PFSK-1 (cell line): ENCODE measurements at regions not wholly inside any gene's neighbourhood (a gene's known extent, or its start where the extent isn't known, plus 50 kb on each side); places are given as distances from the start of the nearest gene placed in this dataset.

ENCODE experiments used
- FOXP2 ChIP-seq: optimal IDR thresholded peaks from 2 replicates; pipeline ENCODE3; 2011; ENCODE audit warnings: borderline replicate concordance, control low read depth, inconsistent platforms; ENCODE audit not compliant: insufficient read depth; ENCODE audit errors: extremely low read length, extremely low read depth
- POLR2AphosphoS5 ChIP-seq: IDR thresholded peaks from 2 replicates; pipeline ENCODE4 v1.6.1; 2012; ENCODE audit warnings: low read depth, mild to moderate bottlenecking, control low read depth, low read length, moderate library complexity
- REST ChIP-seq, 2 experiments: IDR thresholded peaks; 2 replicates each; pipeline versions ENCODE4 v1.6.1 to v1.8.0; 2011 to 2012; ENCODE audit warnings: low read depth in 2 of 2, low read length in 2 of 2, control low read depth in 1 of 2, inconsistent platforms in 1 of 2, mild to moderate bottlenecking in 1 of 2, moderate library complexity in 1 of 2; ENCODE audit not compliant: insufficient read depth in 1 of 2
- SIN3A ChIP-seq: IDR thresholded peaks from 2 replicates; pipeline ENCODE4 v1.6.1; 2012; ENCODE audit warnings: mild to moderate bottlenecking, low read length, moderate library complexity, borderline replicate concordance; ENCODE audit not compliant: insufficient read depth
- TAF1 ChIP-seq: IDR thresholded peaks from 2 replicates; pipeline ENCODE4 v1.6.1; 2012; ENCODE audit warnings: low read length, control low read depth, borderline replicate concordance; ENCODE audit not compliant: insufficient read depth

- TF ChIP-seq SIN3A = no peak
- TF ChIP-seq TAF1 = no peak
Observed at GRCh38 chr21:16709866-16710550, 802.8 kb upstream of the CXADR start.

GRCh38 chr21:16711757-16712156, 801.1 kb upstream of the CXADR start:
- TF ChIP-seq POLR2AphosphoS5 = no peak
- no peak for TF ChIP-seq TAF1
- TF ChIP-seq FOXP2 = no peak
- no peak for TF ChIP-seq SIN3A
- no peak for TF ChIP-seq REST (IDR thresholded peaks at IDR 0.05; ENCODE audit: insufficient read depth in 1 of 2, low read depth in 2 of 2, low read length in 2 of 2)

GRCh38 chr21:16713331-16714117, 799.3 kb upstream of the CXADR start:
- TF ChIP-seq REST (IDR thresholded peaks at IDR 0.05; ENCODE audit: insufficient read depth in 1 of 2, low read depth in 2 of 2, low read length in 2 of 2) = no peak

- TF ChIP-seq SIN3A (no peak), FOXP2 (no peak), TAF1 (no peak), POLR2AphosphoS5 (no peak), REST (IDR thresholded peaks at IDR 0.05; ENCODE audit: insufficient read depth in 1 of 2, low read depth in 2 of 2, low read length in 2 of 2) (no peak)
Observed at GRCh38 chr21:16740511-16740910, 772.3 kb upstream of the CXADR start.

- no peak for TF ChIP-seq TAF1
- TF ChIP-seq SIN3A = no peak
- TF ChIP-seq POLR2AphosphoS5 = no peak
- no peak for TF ChIP-seq REST (IDR thresholded peaks at IDR 0.05; ENCODE audit: insufficient read depth in 1 of 2, low read depth in 2 of 2, low read length in 2 of 2)
Observed at GRCh38 chr21:16741141-16741665, 771.6 kb upstream of the CXADR start.
